Activated CD4-positive, alpha-beta T cell treated with anti-CD3 and anti-CD28 coated beads for 48 hours (primary cell): ENCODE measurements at regions not wholly inside any gene's neighbourhood (a gene's known extent, or its start where the extent isn't known, plus 50 kb on each side); places are given as distances from the start of the nearest gene placed in this dataset.
"Not testable (repeated sequence)": the region's sequence is repeated elsewhere in the genome, so short reads cannot be mapped to it uniquely, and the experiment has no call there.

Experiments
- DNase-seq: peaks from one replicate; pipeline ENCODE4 v3.0.0-alpha.2; 2020

DNA sequence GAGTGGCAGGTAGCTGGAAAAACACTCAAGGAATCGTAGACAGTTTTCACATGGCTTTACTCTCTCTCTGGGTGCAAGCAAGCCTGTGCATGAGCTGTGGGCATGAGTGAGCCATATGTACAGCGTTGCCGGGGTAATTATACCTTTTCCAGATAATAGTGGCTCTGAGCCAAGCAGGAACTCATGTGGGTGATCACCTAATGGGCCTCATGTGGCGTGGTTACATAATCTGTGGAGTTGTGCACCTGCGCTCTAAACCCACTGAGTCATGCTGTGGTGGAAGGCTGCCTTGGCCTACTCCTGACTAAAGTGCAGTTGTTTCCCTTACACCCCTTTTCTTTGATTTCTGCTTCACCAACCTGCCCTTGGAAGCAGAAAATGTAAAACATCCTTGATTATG lies 1564.5 kb upstream of the PCDH10 start:
- DNase-seq = no peak

DNA sequence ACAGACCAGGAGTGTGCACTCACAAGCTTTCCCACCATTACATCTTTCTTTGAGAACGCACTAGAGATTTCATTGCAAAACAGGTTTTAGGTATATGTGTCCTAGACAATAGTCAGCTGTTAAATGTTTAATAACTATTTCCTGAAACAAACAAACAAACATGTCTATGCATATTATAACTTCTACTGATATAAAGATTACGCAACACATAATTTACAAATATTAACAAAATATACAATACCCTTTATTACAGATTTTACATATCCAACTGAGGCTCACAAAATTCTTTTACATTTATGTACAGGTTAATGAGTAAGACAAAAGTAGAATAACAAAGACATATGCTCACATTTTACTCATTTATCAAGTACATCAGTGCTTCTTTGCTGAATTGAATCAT lies 1554.0 kb upstream of the PCDH10 start:
- no peak for DNase-seq

DNA sequence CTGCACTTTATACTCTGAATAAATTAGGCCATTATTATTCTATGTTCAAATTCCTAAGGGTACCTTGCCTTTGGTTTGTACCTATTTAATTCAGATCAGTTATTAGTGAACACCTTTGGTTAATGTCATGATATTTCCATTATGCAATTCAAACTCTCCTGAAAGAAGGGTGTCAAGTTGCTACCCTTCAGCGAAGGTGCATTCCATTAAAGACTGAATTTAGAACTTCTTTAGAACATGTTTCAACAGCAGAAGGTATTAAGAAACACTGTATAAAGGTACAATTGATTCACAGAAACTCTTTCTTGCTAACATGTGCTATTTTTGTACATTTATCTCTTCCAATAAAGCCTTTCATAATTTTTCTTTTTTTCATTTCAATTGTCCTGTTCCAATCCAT lies 1545.4 kb upstream of the PCDH10 start:
- no peak for DNase-seq

DNA sequence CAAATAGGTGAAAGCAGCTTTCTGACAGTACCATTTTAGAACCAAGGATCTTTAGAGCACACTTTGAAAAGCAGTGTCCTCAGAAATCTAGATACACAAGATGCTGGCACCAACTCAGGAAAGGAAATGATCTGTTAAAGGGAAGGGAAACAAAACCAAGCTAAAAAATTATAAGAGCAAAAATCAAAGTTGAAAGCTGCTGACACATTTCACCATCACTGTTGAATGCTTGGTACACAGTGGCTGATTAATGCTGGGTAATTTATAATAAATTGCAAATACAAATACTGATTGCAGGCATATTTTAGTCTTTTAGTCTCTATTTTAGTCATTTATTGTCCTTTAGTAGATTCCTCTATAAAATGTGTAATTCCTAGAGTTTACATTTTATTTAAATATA lies 1540.1 kb upstream of the PCDH10 start:
- no peak for DNase-seq

DNA sequence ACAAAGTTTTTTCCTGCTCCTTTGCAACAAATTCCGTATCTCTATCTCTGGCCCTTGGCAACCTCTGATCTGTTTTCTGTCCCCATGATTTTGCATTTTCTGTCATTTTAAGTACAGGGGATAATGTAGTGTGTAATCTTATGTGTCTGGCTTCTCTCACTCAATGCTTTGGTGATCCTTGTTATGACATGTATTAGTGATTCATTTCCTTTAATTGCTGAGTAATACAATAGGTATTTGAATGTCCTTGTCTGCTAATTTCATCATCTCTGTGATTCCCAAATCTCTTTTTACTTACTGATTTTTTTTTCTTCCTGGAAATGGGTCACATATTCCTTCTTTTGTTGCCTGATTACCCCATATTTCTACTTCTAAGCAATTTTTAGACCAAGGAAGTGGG lies 1538.6 kb upstream of the PCDH10 start:
- DNase-seq = not testable (repeated sequence)

DNA sequence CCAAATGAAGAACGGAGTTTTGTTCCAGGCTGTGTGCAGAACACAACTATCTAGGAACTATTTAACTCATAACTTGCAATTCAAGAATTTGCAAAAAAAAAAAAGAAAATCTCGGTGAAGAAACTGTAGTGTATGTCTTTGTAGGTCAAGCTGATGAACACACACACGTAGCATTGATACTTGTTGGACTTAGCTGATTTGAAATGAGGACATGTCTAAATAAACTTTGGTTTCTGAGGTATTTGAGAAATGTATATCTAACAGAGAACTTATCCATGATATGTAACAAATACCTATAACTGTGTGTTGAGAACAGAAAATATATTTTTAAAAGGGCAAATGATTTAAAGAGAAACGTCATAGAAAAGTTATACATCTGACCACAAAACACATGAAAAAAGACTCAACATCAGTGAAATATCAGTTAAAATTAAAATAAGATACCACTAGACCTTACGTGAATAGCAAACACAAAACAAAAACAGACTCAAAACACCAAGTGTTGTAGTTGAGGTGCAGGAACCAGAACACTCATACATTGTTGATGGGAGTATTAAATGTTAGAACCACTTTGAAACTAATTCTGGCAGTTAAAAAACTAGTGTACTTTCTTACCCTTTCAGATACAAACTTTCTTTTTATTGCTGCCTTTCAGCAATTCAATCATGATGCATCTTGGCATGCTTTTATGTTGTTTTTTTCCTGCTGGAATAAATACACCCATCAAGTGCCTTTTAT lies 1535.8 kb upstream of the PCDH10 start:
- DNase-seq = no peak

DNA sequence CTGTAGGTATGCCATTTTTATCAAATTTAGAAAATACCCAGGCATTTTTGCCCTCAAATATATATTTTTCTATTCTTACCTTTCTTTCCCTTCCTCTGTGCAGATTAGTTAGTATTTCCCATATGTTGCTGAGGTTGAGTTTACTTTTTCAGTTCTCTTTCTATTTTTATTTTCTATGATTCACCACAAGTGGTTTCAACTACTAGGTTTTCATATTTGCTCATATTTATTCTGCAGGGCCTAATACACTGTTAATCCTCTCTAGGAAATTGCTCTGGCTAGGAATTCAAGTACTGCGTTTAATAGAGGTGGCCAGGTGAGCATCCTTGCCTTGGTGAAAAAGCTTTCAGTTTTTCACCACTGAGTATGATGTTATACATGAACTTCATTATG lies 1535.3 kb upstream of the PCDH10 start:
- DNase-seq = no peak

DNA sequence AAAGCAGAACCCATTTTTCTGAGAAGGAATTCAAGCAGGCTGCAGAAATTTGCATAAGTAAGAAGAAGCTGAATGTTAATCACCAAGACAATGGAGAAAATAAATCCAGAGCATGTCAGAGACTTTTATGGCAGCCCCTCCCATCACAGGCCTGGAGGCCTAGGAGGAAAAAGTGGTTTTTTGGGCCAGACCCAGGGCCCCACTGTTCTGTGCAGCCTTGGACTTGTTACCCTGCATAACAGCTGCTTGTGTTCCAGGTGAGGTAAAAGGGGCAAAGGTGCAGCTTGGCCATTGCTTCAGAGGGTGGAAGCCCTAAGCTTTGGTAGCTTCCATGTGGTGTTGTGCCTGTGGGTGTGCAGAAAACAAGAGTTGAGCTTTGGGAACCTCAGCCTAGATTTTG lies 1516.2 kb upstream of the PCDH10 start:
- DNase-seq = no peak

DNA sequence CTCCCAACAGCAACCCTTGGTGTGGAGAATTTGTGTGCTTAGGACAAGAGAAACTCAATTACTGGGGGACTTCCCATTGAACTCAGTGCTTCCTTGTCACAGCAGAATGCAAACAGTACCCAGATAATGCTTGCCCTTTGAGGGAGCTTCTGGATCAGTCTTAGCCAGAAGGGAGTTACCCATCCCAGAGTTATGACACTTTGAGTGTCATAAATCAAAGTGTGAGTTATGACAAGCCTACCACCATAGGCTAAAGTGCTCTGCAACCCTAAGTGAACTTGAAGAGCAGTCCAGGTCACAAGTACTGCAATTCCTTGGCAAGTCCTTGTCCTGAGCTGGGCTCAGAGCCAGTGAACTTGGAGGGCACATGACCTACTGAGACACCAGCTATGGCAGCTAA lies 1513.9 kb upstream of the PCDH10 start:
- DNase-seq = no peak

DNA sequence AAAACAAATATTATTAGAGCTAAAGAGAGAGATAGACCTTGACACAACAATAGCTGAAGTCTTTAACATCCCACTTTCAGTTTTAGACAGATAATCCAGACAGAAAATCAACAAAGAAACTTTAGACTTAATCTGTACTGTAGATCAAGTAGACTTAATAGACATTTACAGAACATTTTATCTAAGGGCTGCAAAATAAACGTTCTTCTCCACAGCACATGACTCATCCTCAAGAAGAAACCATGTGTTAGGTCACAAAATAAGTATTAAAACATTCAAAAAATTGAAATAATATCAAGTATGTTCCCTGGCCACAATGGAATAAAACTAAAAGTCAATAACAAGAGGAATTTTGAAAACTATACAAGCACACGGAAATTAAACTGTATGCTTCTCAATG lies 1510.3 kb upstream of the PCDH10 start:
- DNase-seq = no peak

DNA sequence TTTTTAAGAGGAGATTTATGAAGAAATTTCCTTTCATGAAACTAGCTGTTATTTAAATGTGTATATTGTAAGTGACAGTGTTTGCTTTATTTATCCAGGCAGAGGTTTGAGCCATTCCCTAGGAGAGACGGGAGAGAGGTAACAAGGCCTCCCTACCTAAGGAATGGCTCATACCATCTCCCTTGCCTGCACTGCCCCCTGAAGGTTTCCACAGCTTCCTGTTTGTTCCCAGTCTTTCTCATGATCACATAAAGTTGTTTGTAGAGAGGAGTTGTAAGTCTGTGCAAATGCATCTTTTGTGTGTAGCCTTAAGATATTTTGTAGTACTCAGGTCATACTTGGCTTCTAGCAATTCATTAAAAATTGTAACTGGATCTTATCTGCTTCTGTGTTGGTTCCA lies 1504.5 kb upstream of the PCDH10 start:
- DNase-seq = no peak

DNA sequence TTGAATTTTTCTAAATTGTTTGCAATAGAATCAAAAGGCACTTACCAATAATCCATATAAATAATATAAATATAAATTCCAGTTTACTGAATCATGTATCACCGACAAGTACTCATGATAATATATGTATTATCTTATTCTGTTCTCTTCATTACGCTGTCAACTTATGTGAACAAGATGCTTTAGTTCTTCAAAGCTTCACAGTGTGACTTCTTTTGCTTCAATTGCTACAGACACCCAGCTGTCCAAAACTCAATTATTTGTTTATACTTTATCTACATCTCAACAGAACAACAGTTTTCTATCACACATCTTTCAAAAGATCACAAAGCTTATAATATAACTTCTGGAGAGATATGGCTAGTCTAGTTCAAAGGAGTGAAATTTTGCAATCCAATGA lies 1499.9 kb upstream of the PCDH10 start:
- no peak for DNase-seq

DNA sequence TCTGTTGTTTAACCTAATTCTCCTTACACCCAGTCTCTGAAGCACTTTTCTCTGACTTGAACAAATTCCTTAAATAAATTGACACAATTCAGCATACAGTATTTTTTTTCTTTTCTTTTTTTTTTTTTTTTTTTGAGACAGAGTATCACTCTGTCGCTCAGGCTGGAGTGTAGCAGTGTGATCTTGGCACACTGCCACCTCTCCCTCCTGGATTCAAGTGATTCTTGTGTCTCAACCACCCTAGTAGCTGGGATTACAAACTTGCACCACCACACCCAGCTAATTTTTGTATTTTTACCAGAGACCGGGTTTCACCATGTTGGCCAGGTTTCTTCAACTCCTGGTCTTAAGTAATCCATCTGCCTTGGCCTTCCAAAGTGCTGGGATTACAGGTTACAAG lies 1498.1 kb upstream of the PCDH10 start:
- DNase-seq = no peak

DNA sequence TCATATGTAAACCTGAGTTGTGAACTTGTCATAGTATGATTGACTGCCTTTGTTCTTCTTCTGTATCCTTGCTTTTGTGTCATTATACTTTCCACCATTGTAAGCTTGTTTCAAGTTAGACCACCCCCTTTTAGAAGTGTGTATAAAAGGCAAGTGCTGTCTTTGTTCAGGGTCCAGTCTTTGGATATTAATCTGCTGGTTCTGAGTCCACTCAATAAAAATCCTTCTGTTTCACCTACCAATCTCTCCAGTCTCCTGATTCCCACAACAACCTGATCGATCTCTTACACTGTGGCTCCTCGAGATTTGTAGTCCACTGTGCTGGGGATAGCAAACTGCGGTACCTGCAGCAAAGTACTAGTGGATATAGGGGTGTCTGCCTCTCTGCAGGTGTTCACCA lies 1465.8 kb upstream of the PCDH10 start:
- not testable (repeated sequence) for DNase-seq

DNA sequence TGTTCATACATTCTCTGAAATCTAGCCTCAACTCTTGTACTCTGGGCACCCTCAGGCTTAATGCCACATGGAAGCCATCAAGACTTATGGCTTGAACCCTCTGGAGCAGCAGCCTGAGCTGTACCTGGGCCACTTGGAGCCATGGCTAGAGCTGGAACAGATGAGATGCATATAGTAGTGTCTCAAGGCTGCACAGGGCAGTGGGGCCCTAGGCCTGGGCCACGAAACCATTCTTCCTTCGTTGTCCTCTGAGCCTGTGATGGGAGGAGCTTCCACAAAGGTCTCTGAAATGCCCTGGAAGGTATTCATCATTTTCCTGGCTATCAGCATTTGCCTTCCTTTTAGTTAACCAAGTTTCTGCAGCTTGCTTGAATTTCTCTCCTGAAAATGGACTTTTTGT lies 1427.2 kb upstream of the PCDH10 start:
- no peak for DNase-seq

DNA sequence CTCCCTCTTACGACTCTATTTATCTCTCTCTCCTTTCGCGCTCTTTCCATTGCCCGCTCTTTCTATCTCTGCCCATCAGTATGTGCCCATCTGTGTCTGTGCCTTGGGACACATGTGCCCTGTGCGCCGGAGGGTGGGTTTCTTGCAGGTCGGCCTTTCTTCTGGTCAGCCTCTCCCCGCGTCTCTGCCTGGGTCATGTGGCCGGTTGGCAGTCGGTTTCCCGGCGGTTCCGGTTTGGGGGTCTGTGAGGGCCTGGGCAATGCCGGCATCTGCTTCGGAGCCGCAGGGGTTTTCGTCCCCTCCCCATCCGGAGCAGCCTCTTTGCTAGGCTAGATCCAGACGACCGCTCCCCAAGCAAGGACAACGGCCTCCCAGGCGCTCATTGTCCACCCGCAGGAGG lies 1426.0 kb upstream of the PCDH10 start:
- DNase-seq = not testable (repeated sequence)

DNA sequence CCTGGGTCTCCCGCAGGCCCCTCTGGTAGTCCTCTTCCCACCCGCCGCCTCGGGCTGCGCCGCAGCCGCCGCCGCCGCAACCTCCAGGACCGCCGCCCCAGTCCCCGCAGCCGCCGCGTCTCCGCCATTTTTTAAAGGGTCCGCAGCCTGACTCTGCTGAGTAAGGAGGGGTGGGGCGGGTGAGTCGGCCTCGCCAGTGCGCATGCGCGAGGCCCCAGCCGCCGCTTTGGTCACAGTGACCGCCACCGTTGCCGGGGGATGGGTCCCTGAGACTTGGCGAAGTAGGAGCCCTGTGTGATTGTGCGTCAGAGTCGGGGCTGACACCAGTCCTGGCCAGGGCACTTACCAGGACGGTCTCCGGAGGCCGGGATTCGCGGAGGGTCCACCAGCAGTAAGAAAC lies 1424.2 kb upstream of the PCDH10 start:
- DNase-seq = peak; percentile 67

DNA sequence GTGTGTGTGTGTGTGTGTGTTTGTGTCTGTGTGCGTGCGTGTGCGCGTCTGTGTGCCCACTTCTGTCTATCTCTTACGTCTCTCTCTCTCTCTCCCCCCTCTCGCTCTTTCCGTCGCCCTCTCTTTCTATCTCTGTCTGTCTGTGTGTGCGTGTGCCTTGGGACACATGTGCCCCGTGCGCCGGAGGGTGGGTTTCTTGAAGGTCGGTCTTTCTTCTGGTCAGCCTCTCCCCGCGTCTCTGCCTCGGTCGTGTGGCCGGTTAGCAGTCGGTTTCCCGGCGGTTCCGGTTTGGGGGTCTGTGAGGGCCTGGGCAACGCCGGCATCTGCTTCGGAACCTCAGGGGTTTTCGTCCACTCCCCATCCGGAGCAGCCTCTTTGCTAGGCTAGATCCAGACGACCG lies 1423.6 kb upstream of the PCDH10 start:
- not testable (repeated sequence) for DNase-seq

DNA sequence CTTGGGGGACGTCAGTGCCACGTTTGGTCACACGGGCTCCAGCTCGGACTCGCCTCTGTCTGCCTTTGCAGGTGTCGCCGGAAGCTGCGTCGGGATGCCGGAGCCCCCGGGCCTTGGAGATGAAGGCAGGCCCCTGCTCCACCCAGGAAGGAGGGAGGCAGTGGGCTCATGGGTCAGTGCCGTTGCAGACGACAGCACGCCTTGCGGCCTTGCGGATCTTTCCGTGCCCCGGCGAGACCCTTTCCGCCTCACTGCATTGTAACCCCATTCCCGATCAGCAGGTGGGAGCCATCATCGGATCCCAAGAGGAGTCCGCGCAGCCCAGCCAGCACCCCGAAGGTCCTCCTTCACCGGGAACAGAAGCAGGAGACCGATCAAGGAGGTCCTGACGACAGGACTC lies 1422.2 kb upstream of the PCDH10 start:
- not testable (repeated sequence) for DNase-seq

DNA sequence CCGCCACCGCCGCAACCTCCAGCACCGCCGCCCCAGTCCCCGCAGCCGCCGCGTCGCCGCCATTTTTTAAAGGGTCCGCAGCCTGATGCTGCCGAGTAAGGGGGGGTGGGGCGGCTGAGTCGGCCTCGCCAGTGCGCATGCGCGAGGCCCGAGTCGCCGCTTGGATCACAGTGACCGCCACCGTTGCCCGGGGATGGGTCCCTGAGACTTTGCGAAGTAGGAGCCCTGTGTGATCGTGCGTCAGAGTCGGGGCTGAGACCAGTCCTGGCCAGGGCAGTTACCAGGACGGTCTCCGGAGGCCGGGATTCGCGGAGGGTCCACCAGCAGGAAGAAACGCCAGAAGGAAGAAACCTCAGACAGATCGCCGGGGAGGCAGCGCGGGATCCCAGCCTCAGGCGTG lies 1421.7 kb upstream of the PCDH10 start:
- not testable (repeated sequence) for DNase-seq

DNA sequence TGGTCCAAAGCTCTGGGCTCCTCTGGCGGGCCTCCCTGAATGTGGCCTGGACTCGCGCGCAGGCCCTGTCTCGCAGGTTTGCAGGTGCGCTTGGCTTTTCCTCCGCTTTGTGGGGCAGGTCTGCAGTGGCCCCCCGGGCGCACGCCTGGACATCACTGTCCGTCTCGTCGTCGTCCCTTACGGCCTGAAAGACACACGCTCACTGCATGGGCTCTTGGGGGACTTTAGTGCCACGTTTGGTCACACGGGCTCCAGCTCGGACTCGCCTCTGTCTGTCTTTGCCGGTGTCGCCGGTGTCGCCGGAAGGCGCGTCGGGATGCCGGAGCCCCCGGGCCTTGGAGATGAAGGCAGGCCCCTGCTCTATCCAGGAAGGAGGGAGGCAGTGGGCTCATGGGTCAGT lies 1419.9 kb upstream of the PCDH10 start:
- DNase-seq = not testable (repeated sequence)

DNA sequence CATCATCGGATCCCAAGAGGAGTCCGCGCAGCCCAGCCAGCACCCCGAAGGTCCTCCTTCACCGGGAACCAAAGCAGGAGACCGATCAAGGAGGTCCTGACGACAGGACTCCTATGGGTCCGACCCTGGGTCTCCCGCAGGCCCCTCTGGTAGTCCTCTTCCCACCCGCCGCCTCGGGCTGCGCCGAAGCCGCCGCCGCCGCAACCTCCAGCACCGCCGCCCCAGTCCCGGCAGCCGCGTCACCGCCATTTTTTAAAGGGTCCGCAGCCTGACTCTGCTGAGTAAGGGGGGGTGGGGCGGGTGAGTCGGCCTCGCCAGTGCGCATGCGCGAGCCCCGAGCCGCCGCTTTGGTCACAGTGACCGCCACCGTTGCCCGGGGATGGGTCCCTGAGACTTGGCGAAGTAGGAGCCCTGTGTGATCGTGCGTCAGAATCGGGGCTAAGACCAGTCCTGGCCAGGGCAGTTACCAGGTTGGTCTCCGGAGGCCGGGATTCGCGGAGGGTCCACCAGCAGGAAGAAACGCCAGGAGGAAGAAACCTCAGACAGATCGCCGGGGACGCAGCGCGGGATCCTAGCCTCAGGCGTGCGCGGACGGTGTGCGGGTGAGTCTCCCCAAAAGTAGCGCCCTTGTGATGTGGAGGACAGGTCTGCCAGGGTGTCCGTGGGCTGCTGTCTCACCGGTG lies 1419.2 kb upstream of the PCDH10 start:
- not testable (repeated sequence) for DNase-seq

DNA sequence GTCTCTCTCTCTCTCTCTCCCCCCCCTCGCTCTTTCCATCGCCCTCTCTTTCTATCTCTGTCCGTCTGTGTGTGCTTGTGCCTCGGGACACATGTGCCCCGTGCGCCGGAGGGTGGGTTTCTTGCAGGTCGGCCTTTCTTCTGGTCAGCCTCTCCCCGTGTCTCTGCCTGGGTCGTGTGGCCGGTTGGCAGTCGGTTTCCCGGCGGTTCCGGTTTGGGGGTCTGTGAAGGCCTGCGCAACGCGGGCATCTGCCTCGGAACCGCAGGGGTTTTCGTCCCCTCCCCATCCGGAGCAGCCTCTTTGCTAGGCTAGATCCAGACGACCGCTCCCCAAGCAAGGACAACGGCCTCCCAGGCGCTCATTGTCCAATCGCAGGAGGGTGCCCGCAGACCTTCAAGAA lies 1418.5 kb upstream of the PCDH10 start:
- not testable (repeated sequence) for DNase-seq

DNA sequence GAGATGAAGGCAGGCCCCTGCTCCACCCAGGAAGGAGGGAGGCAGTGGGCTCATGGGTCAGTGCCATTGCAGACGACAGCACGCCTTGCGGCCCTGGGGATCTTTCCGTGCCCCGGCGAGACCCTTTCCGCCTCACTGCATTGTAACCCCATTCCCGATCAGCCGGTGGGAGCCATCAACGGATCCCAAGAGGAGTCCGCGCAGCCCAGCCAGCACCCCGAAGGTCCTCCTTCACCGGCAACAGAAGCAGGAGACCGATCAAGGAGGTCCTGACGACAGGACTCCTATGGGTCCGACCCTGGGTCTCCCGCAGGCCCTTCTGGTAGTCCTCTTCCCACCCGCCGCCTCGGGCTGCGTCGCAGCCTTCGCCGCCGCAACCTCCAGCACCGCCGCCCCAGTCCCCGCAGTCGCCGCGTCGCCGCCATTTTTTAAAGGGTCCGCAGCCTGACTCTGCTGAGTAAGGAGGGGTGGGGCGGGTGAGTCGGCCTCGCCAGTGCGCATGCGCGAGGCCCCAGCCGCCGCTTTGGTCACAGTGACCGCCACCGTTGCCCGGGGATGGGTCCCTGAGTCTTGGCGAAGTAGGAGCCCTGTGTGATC lies 1417.0 kb upstream of the PCDH10 start:
- not testable (repeated sequence) for DNase-seq
